ENCODE measurements at regions not wholly inside any gene's neighbourhood (a gene's known extent, or its start where the extent isn't known, plus 50 kb on each side); places are given as distances from the start of the nearest gene placed in this dataset.

- Mint-ChIP-seq H3K9me3 (no peaks in the 10 kb centered on the region), H3K4me1 (no peaks in the 10 kb centered on the region), H3K27me3 (ENCODE audit: low read depth) (no peaks in the 10 kb centered on the region), H3K4me3 (no peak overlapping the region), H3K36me3 (ENCODE audit: insufficient read depth in 1 of 3, low read depth in 3 of 3) (no peaks in the 10 kb centered on the region), H3K27ac (no peak overlapping the region)
- Histone ChIP-seq H3K4ac (ENCODE audit: low read depth, low read length) (no peak overlapping the region), H2AK5ac (ENCODE audit: insufficient read length, low read length) (no peak overlapping the region), H2BK120ac (ENCODE audit: low read depth, low read length, poor library complexity, severe bottlenecking) (no peak overlapping the region), H3K9ac (ENCODE audit: extremely low read depth, insufficient read length, low read length) (no peak overlapping the region), H2AFZ (ENCODE audit: low read length) (no peak overlapping the region), H3K14ac (ENCODE audit: insufficient read depth, low read length) (no peak overlapping the region), H3K56ac (ENCODE audit: insufficient read length, low read depth, low read length) (no peak overlapping the region), H3K79me1 (ENCODE audit: insufficient read depth, low read depth, low read length, poor library complexity, severe bottlenecking) (no peaks in the 10 kb centered on the region), H4K91ac (ENCODE audit: insufficient read length, low read depth, low read length) (no peak overlapping the region), H3T11ph (ENCODE audit: low read length) (no peak overlapping the region), H2BK5ac (ENCODE audit: insufficient read length, low read length) (no peak overlapping the region), H3K23me2 (ENCODE audit: insufficient read length, low read depth, low read length, poor library complexity, severe bottlenecking) (no peaks in the 10 kb centered on the region), H4K8ac (replicated peaks; ENCODE audit: insufficient read length, low read depth, low read length) (no peak overlapping the region), H3K4me2 (ENCODE audit: insufficient read depth, insufficient read length, low read length) (no peak overlapping the region), H2BK20ac (ENCODE audit: low read depth, low read length, poor library complexity, severe bottlenecking) (no peak overlapping the region), H3K18ac (ENCODE audit: insufficient read length, low read depth, low read length) (no peak overlapping the region), H3K27ac (ENCODE audit: insufficient read length, low read depth, low read length) (no peak overlapping the region), H3K4me1 (ENCODE audit: insufficient read depth, low read length) (no peaks in the 10 kb centered on the region), H4K20me1 (ENCODE audit: control insufficient read depth, insufficient read depth, insufficient read length) (no peaks in the 10 kb centered on the region), H3K27me3 (ENCODE audit: insufficient read depth, low read length) (no peaks in the 10 kb centered on the region), H3K79me2 (ENCODE audit: insufficient read depth, low read length) (no peaks in the 10 kb centered on the region), H2BK12ac (ENCODE audit: insufficient read length, low read depth, low read length) (no peak overlapping the region), H2BK15ac (ENCODE audit: low read depth, low read length) (no peak overlapping the region), H3K23ac (ENCODE audit: insufficient read length, low read depth, low read length) (no peak overlapping the region), H3K9me3 (ENCODE audit: control insufficient read depth, low read depth, low read length) (no peaks in the 10 kb centered on the region), H4K5ac (ENCODE audit: insufficient read length, low read depth, low read length) (no peak overlapping the region)
- WGBS (ENCODE audit: extremely low coverage, insufficient read length, low lambda C conversion rate): no CpG with 5 or more reads among the region's 3 CpGs
- DNase-seq: no peak
- no peak for TF ChIP-seq CTCF (conservative IDR thresholded peaks at IDR 0.05)
Observed at GRCh38 chr17:12391468-12391867, 274.2 kb upstream of the MYOCD start.

Measured in H9 (cell line).